Gastroesophageal sphincter (tissue), 4 donors: ENCODE measurements at regions not wholly inside any gene's neighbourhood (a gene's known extent, or its start where the extent isn't known, plus 50 kb on each side); places are given as distances from the start of the nearest gene placed in this dataset.

Experiments
- ATAC-seq: fragments of 150-250 bp; one replicate; pipeline ENCODE4 v1.9.1; 2016; ENCODE audit warnings: mild to moderate bottlenecking, moderate library complexity
- H3K27ac ChIP-seq, 4 donors: fragments of 200-600 bp; sonication (generic) in 3 of 4; 1 replicate in 3 of 4; 2 replicates in 1 of 4; pipeline ENCODE4 v1.5.1; 2016 to 2019
- H3K27me3 ChIP-seq: fragments of 200-600 bp; sonication (generic); one replicate; pipeline ENCODE4 v1.5.1; 2019
- H3K36me3 ChIP-seq, 2 donors: fragments of 200-600 bp; sonication (generic); one replicate each; pipeline ENCODE4 v1.5.1; 2019; ENCODE audit warnings: control low read depth in 1 of 2
- H3K4me1 ChIP-seq, 3 donors: fragments of 200-600 bp; sonication (generic); 1 replicate in 2 of 3; 2 replicates in 1 of 3; pipeline ENCODE4 v1.5.1; 2016 to 2019; ENCODE audit warnings: control low read depth in 2 of 3
- H3K4me3 ChIP-seq, 2 donors: fragments of 200-600 bp; sonication (generic); one replicate each; pipeline ENCODE4 v1.5.1; 2019; ENCODE audit warnings: mild to moderate bottlenecking in 1 of 2, moderate library complexity in 1 of 2
- H3K9me3 ChIP-seq, 3 donors: fragments of 200-600 bp; sonication (generic); one replicate each; pipeline ENCODE4 v1.5.1; 2017 to 2019; ENCODE audit warnings: control low read depth in 2 of 3
- CTCF ChIP-seq, 4 experiments: fragments of 200-600 bp in 2 of 4; fragments of 450-650 bp in 2 of 4; sonication (generic) in 1 of 4; IDR thresholded peaks; one replicate each; pipeline ENCODE4 v1.5.1; 2017 to 2019; ENCODE audit warnings: antibody characterized with exemption in 4 of 4, mild to moderate bottlenecking in 2 of 4, moderate library complexity in 2 of 4
- EP300 ChIP-seq: sonication (generic); formaldehyde crosslinking; IDR thresholded peaks from one replicate; pipeline ENCODE4 v1.6.1; 2017; ENCODE audit warnings: antibody characterized with exemption, mild to moderate bottlenecking
- POLR2A ChIP-seq, 2 donors: fragments of 450-650 bp; IDR thresholded peaks; one replicate each; pipeline ENCODE4 v1.6.1; 2017; ENCODE audit warnings: antibody characterized with exemption in 2 of 2, mild to moderate bottlenecking in 2 of 2, moderate library complexity in 1 of 2
- POLR2AphosphoS5 ChIP-seq: sonication (generic); formaldehyde crosslinking; IDR thresholded peaks from one replicate; pipeline ENCODE4 v1.6.1; 2017; ENCODE audit warnings: antibody characterized with exemption
- WGBS, 2 donors: methylation state at CpG; one replicate each; pipeline ENCODE4 v1.1.5; 2018; ENCODE audit warnings: low coverage in 1 of 2; 5-methylcytosine and 5-hydroxymethylcytosine counted together

GRCh38 chr5:158304607-158305006, 445.7 kb upstream of the CLINT1 start:
- Histone ChIP-seq H3K27me3 (no peaks in the 10 kb centered on the region), H3K36me3 (no peaks in the 10 kb centered on the region), H3K9me3 (no peaks in the 10 kb centered on the region), H3K4me3 (no peak overlapping the region), H3K27ac (no peak overlapping the region), H3K4me1 (no peaks in the 10 kb centered on the region)
- WGBS, 2 donors, result 91 to 100% methylated on average over 1 to 2 of the region's 2 CpGs
- ATAC-seq, result no peak
- TF ChIP-seq POLR2A (IDR thresholded peaks at IDR 0.05) (no peak), EP300 (no peak), POLR2AphosphoS5 (no peak), CTCF (IDR thresholded peaks at IDR 0.05) (no peak)

GRCh38 chr5:158303883-158304282, 444.9 kb upstream of the CLINT1 start:
- no peaks in the 10 kb centered on the region for H3K27me3 ChIP-seq
- TF ChIP-seq EP300 (no peak), POLR2AphosphoS5 (no peak)
- H3K4me3 ChIP-seq, result no peak overlapping the region
- no peaks in the 10 kb centered on the region for H3K4me1 ChIP-seq
- no peak overlapping the region for H3K27ac ChIP-seq
- 100% methylated on average over 1 of the region's 1 CpG; no CpG with 5 or more reads in 1 of the 2 donors for WGBS, 2 donors
- no peak for ATAC-seq
- no peaks in the 10 kb centered on the region for H3K36me3 ChIP-seq
- no peaks in the 10 kb centered on the region for H3K9me3 ChIP-seq

- Histone ChIP-seq H3K9me3 (no peaks in the 10 kb centered on the region), H3K27ac (no peak overlapping the region), H3K27me3 (no peaks in the 10 kb centered on the region), H3K4me1 (no peaks in the 10 kb centered on the region), H3K4me3 (no peak overlapping the region), H3K36me3 (no peaks in the 10 kb centered on the region)
- no peak for ATAC-seq
- 24 to 27% methylated on average over 3 of the region's 3 CpGs for WGBS, 2 donors
- no peak for TF ChIP-seq POLR2A (IDR thresholded peaks at IDR 0.05)
- TF ChIP-seq POLR2AphosphoS5, result no peak
- no peak for TF ChIP-seq CTCF (IDR thresholded peaks at IDR 0.05)
- no peak for TF ChIP-seq EP300
These were observed 444.3 kb upstream of the CLINT1 start for GRCh38 chr5:158303275-158303674.

GRCh38 chr5:158302029-158302428, 443.1 kb upstream of the CLINT1 start:
- TF ChIP-seq EP300 (no peak), POLR2AphosphoS5 (no peak), POLR2A (IDR thresholded peaks at IDR 0.05) (no peak), CTCF (IDR thresholded peaks at IDR 0.05) (no peak)
- WGBS, 2 donors, result 86 to 94% methylated on average over 2 of the region's 2 CpGs

GRCh38 chr5:158301186-158301585, 442.2 kb upstream of the CLINT1 start:
- Histone ChIP-seq H3K4me1 (no peaks in the 10 kb centered on the region), H3K4me3 (no peak overlapping the region), H3K36me3 (no peaks in the 10 kb centered on the region), H3K27ac (no peak overlapping the region), H3K27me3 (no peaks in the 10 kb centered on the region), H3K9me3 (peaks cover 0 to 12% (median 0%) of the 10 kb centered on the region in 3 donors)
- WGBS, 2 donors, result 25 to 40% methylated on average over 4 of the region's 4 CpGs
- no peak for TF ChIP-seq EP300
- no peak for TF ChIP-seq CTCF (IDR thresholded peaks at IDR 0.05)
- no peak for TF ChIP-seq POLR2AphosphoS5
- no peak for TF ChIP-seq POLR2A (IDR thresholded peaks at IDR 0.05)
- ATAC-seq, result no peak

More at GRCh38 chr5:158302029-158302428, 443.1 kb upstream of the CLINT1 start:
- Histone ChIP-seq H3K36me3 (no peaks in the 10 kb centered on the region), H3K4me3 (no peak overlapping the region), H3K4me1 (no peaks in the 10 kb centered on the region), H3K9me3 (peaks cover 0 to 6% (median 0%) of the 10 kb centered on the region in 3 donors), H3K27ac (no peak overlapping the region), H3K27me3 (no peaks in the 10 kb centered on the region)
- no peak for ATAC-seq
